Panc1 (cell line): ENCODE measurements at regions not wholly inside any gene's neighbourhood (a gene's known extent, or its start where the extent isn't known, plus 50 kb on each side); places are given as distances from the start of the nearest gene placed in this dataset.

ENCODE experiments used
- ATAC-seq: fragments of 200-7000 bp; cut with Tn5 transposase; 2 replicates; pipeline ENCODE4 v1.9.1; 2020; ENCODE audit warnings: mild to moderate bottlenecking, moderate library complexity
- BruUV-seq: library from RNA; stranded (reverse); fragments of 400-500 nt; replicated peaks from 2 replicates; lab custom pipeline; 2021; lab: Mats Ljungman, UMichigan
- CTCF ChIA-PET: fragments of 300-600 bp; sonication (Branson Sonifier 250); formaldehyde crosslinking; loops from one replicate; lab custom pipeline; 2022; ENCODE audit warnings: antibody characterized with exemption; lab: Charles Lee
- POLR2A ChIA-PET: fragments of 300-600 bp; sonication (Branson Sonifier 250); formaldehyde crosslinking; loops from one replicate; lab custom pipeline; 2022; ENCODE audit warnings: antibody characterized with exemption; lab: Charles Lee
- DNase-seq: peaks from one replicate; pipeline ENCODE4 v3.0.0-alpha.2; 2010; ENCODE audit warnings: low read depth, low spot score
- H3K27ac ChIP-seq: 2 replicates; pipeline ENCODE4 v1.5.1; 2011; ENCODE audit warnings: mild to moderate bottlenecking, low read length, inconsistent platforms
- H3K27me3 ChIP-seq: fragments of 200-500 bp; sonication (Bioruptor generic); 2 replicates; pipeline ENCODE4 v1.6.0; 2014; ENCODE audit warnings: low read length, inconsistent platforms; ENCODE audit not compliant: control insufficient read depth, insufficient read depth
- H3K36me3 ChIP-seq: fragments of 200-500 bp; sonication (Bioruptor generic); 2 replicates; pipeline ENCODE4 v1.5.1; 2014; ENCODE audit warnings: inconsistent platforms, mild to moderate bottlenecking, low read length, moderate library complexity; ENCODE audit not compliant: control insufficient read depth, insufficient read depth
- H3K4me1 ChIP-seq: 2 replicates; pipeline ENCODE4 v1.5.1; 2011; ENCODE audit warnings: inconsistent platforms, mild to moderate bottlenecking, low read length, moderate library complexity; ENCODE audit not compliant: control insufficient read depth, insufficient read depth
- H3K4me3 ChIP-seq, 2 experiments: 2 replicates each; pipeline ENCODE4 v1.5.1; 2011 to 2012; ENCODE audit warnings: low read depth in 2 of 2, low read length in 2 of 2, mild to moderate bottlenecking in 2 of 2, inconsistent platforms in 1 of 2, moderate library complexity in 1 of 2
- H3K9me3 ChIP-seq: fragments of 200-500 bp; sonication (Bioruptor generic); 2 replicates; pipeline ENCODE4 v1.5.1; 2014; ENCODE audit warnings: low read depth, mild to moderate bottlenecking, inconsistent platforms, low read length, moderate library complexity; ENCODE audit not compliant: control insufficient read depth, insufficient read depth
- CTCF ChIP-seq: fragments of 450-650 bp; IDR thresholded peaks from 2 replicates; pipeline ENCODE4 v1.5.1; 2017; ENCODE audit warnings: mild to moderate bottlenecking
- POLR2AphosphoS5 ChIP-seq: IDR thresholded peaks from 2 replicates; pipeline ENCODE4 v1.6.1; 2012; ENCODE audit warnings: mild to moderate bottlenecking, low read depth, low read length, moderate library complexity
- REST ChIP-seq, 2 experiments: IDR thresholded peaks; 2 replicates each; pipeline ENCODE4 v1.6.1; 2011 to 2012; ENCODE audit warnings: low read depth in 2 of 2, control low read depth in 1 of 2, low read length in 1 of 2, mild to moderate bottlenecking in 1 of 2, moderate library complexity in 1 of 2; ENCODE audit not compliant: insufficient read depth in 1 of 2
- SIN3A ChIP-seq: IDR thresholded peaks from 2 replicates; pipeline ENCODE4 v1.6.1; 2012; ENCODE audit warnings: low read depth, mild to moderate bottlenecking, low read length, moderate library complexity, borderline replicate concordance; ENCODE audit not compliant: insufficient read depth
- TCF7L2 ChIP-seq: IDR thresholded peaks from 2 replicates; pipeline ENCODE4 v1.6.1; 2011; ENCODE audit warnings: mild to moderate bottlenecking, low read depth, low read length, inconsistent platforms
- in situ Hi-C: cut with HindIII; loops from 2 replicates; pipeline ENCODE4 v1.10.0; 2016; ENCODE audit warnings: low sequenced_read_pairs, low pct_unique_long_range_greater_than_20kb
- intact Hi-C: fragments of 100-400 bp; cut with micrococcal nuclease; formaldehyde crosslinking; loops from one replicate; pipeline ENCODE4 v1.10.0; 2022; ENCODE audit not compliant: unreplicated experiment

GRCh38 chr9:129408535-129409215, 212.2 kb downstream of the C9orf50 start:
- BruUV-seq, result no TSS peak
- ATAC-seq (no peak), DNase-seq (no peak)
- H3K36me3 ChIP-seq, result no peaks in the 10 kb centered on the region
- H3K9me3 ChIP-seq, result no peaks in the 10 kb centered on the region
- H3K27ac ChIP-seq, result peak overlapping the region; percentile 68; the same call in 1 of the 2 replicates
- TF ChIP-seq SIN3A (no peak), REST (IDR thresholded peaks at IDR 0.05; ENCODE audit: insufficient read depth in 1 of 2, low read depth in 2 of 2, low read length in 1 of 2) (no peak), TCF7L2 (no peak), POLR2AphosphoS5 (no peak), CTCF (no peak)
- H3K4me1 ChIP-seq, result peaks cover 42% of the 10 kb centered on the region
- H3K27me3 ChIP-seq, result no peaks in the 10 kb centered on the region
- CTCF ChIA-PET, result no interaction called here
- in situ Hi-C loops (no loop called here), intact Hi-C loops (no loop called here)
- H3K4me3 ChIP-seq, result no peak overlapping the region
- POLR2A ChIA-PET, result no interaction called here

GRCh38 chr9:129407905-129408452, 212.9 kb downstream of the C9orf50 start:
- Histone ChIP-seq H3K4me3 (no peak overlapping the region), H3K27ac (peak overlapping the region; percentile 68), H3K9me3 (no peaks in the 10 kb centered on the region), H3K36me3 (no peaks in the 10 kb centered on the region), H3K27me3 (no peaks in the 10 kb centered on the region), H3K4me1 (peaks cover 47% of the 10 kb centered on the region)
- no peak for TF ChIP-seq REST (IDR thresholded peaks at IDR 0.05; ENCODE audit: insufficient read depth in 1 of 2, low read depth in 2 of 2, low read length in 1 of 2)
- TF ChIP-seq SIN3A, result no peak
- no peak for TF ChIP-seq POLR2AphosphoS5
- TF ChIP-seq TCF7L2, result no peak
- no peak for TF ChIP-seq CTCF
- in situ Hi-C loops (no loop called here), intact Hi-C loops (no loop called here)
- ATAC-seq (no peak), DNase-seq (no peak)
- CTCF ChIA-PET, result no interaction called here
- POLR2A ChIA-PET, result no interaction called here
- BruUV-seq, result no TSS peak
